ENCODE measurements at regions not wholly inside any gene's neighbourhood (a gene's known extent, or its start where the extent isn't known, plus 50 kb on each side); places are given as distances from the start of the nearest gene placed in this dataset.

DNA sequence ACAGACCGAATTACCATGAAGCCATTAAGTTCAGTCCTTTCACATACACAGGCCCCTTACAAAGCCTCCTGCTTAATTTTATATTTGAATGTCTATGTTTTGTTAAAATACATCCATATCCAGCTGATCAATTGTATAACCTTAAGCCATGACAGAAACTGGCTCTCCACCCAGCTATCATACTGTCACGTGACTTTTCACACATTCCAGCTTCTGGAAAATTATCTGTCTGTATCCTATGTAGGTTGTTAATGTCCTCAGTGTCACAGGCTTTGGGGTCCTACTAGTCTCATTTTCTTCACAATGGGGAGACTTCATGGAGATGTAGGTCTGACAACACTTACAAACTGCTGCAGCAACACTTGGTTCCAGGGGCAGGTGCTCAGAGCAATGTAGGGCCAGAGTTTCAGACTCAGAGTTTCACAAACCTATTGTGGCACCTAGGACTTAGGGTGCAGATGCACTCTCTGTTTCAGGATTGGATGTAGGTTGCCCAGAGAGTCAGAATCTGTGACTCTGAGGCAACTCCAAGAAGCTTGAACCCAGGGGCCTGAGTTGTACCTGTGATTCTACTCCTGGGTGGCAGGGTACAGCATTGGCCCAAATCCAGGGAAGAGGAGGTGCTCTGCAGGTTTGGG lies 69.6 kb upstream of the PCDH20 start:
- H3K27ac Mint-ChIP-seq = no peak overlapping the region
- ChIA-PET POLR2A (no interaction called here), CTCF (no interaction called here)
- no peak for DNase-seq (ENCODE audit: low spot score)
- H3K27me3 Mint-ChIP-seq (ENCODE audit: low read depth) = no peaks in the 10 kb centered on the region
- TF ChIP-seq NR1H2 (CRISPR knock-in tag; IDR thresholded peaks at IDR 0.05) (no peak), GRHL2 (CRISPR knock-in tag; IDR thresholded peaks at IDR 0.05; ENCODE audit: insufficient replicate concordance, severe bottlenecking) (no peak), CBFB (CRISPR knock-in tag; IDR thresholded peaks at IDR 0.05; ENCODE audit: low read depth) (no peak)
- TF ChIP-seq, protein P1, sequence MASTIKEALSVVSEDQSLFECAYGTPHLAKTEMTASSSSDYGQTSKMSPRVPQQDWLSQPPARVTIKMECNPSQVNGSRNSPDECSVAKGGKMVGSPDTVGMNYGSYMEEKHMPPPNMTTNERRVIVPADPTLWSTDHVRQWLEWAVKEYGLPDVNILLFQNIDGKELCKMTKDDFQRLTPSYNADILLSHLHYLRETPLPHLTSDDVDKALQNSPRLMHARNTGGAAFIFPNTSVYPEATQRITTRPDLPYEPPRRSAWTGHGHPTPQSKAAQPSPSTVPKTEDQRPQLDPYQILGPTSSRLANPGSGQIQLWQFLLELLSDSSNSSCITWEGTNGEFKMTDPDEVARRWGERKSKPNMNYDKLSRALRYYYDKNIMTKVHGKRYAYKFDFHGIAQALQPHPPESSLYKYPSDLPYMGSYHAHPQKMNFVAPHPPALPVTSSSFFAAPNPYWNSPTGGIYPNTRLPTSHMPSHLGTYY (CRISPR knock-in tag; IDR thresholded peaks at IDR 0.05) = no peak
- TF ChIP-seq, protein P2, sequence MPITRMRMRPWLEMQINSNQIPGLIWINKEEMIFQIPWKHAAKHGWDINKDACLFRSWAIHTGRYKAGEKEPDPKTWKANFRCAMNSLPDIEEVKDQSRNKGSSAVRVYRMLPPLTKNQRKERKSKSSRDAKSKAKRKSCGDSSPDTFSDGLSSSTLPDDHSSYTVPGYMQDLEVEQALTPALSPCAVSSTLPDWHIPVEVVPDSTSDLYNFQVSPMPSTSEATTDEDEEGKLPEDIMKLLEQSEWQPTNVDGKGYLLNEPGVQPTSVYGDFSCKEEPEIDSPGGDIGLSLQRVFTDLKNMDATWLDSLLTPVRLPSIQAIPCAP (CRISPR knock-in tag; IDR thresholded peaks at IDR 0.05) = no peak
- no peak overlapping the region for H3K4me3 Mint-ChIP-seq
- H3K4me1 Mint-ChIP-seq = no peaks in the 10 kb centered on the region
- no peaks in the 10 kb centered on the region for H3K36me3 Mint-ChIP-seq
- no peaks in the 10 kb centered on the region for H3K9me3 Mint-ChIP-seq
- ATAC-seq = no peak

DNA sequence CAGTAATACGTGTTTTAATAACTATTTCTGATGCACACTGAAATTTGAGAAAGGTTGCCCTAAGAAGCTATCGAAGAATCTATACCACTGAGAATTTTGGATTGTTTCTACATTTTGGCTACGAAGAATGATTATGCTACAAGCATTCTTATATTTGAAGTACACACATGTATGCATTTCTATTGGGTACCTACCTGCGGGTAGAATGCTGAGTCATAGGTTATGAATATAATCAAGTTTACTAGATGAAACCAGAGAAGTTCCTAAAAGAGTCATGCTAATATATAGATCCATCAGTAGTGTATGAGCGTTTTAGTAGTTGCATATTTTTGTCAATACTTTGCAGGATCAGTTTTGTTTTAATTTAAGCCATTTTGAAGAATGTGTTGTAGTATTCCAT lies 62.0 kb upstream of the PCDH20 start:
- CTCF ChIA-PET = no interaction called here
- DNase-seq (ENCODE audit: low spot score) (no peak), ATAC-seq (no peak)
- H3K27ac Mint-ChIP-seq = no peak overlapping the region
- H3K27me3 Mint-ChIP-seq (ENCODE audit: low read depth) = no peaks in the 10 kb centered on the region
- no peak overlapping the region for H3K4me3 Mint-ChIP-seq
- H3K4me1 Mint-ChIP-seq = no peaks in the 10 kb centered on the region
- H3K36me3 Mint-ChIP-seq = no peaks in the 10 kb centered on the region
- TF ChIP-seq, protein P3, sequence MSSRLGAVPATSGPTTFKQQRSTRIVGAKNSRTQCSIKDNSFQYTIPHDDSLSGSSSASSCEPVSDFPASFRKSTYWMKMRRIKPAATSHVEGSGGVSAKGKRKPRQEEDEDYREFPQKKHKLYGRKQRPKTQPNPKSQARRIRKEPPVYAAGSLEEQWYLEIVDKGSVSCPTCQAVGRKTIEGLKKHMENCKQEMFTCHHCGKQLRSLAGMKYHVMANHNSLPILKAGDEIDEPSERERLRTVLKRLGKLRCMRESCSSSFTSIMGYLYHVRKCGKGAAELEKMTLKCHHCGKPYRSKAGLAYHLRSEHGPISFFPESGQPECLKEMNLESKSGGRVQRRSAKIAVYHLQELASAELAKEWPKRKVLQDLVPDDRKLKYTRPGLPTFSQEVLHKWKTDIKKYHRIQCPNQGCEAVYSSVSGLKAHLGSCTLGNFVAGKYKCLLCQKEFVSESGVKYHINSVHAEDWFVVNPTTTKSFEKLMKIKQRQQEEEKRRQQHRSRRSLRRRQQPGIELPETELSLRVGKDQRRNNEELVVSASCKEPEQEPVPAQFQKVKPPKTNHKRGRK (CRISPR knock-in tag; IDR thresholded peaks at IDR 0.05; ENCODE audit: borderline replicate concordance) = no peak
- TF ChIP-seq ZNF138 (CRISPR knock-in tag; conservative IDR thresholded peaks at IDR 0.05) (no peak), KAT7 (CRISPR knock-in tag; IDR thresholded peaks at IDR 0.05; ENCODE audit: borderline replicate concordance) (no peak), GTF2I (CRISPR knock-in tag; conservative IDR thresholded peaks at IDR 0.05) (no peak)
- TF ChIP-seq, protein P1 (CRISPR knock-in tag; IDR thresholded peaks at IDR 0.05) = no peak
- TF ChIP-seq, protein P4, sequence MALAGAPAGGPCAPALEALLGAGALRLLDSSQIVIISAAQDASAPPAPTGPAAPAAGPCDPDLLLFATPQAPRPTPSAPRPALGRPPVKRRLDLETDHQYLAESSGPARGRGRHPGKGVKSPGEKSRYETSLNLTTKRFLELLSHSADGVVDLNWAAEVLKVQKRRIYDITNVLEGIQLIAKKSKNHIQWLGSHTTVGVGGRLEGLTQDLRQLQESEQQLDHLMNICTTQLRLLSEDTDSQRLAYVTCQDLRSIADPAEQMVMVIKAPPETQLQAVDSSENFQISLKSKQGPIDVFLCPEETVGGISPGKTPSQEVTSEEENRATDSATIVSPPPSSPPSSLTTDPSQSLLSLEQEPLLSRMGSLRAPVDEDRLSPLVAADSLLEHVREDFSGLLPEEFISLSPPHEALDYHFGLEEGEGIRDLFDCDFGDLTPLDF (CRISPR knock-in tag; IDR thresholded peaks at IDR 0.05) = no peak
- POLR2A ChIA-PET = no interaction called here
- no peaks in the 10 kb centered on the region for H3K9me3 Mint-ChIP-seq

DNA sequence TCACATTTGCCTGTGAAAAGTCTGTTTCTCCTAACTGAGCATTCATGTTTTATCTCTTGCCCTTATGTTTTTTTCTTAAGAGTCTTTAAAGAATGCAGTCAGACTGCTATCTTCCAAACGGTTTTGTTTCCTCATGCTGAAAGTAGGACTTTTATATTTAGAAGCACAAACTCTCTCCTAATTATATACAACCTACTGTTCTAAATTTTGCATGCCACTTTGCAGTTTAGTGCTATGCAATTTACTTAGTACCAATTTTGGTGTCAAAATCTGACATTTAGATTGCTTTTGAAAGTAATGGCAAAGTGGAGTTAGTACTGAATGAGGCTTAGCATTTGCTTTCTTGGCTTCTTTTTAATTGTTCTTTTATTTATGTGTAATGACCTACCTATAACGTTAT lies 55.1 kb upstream of the PCDH20 start:
- no peak overlapping the region for H3K4me3 Mint-ChIP-seq
- TF ChIP-seq ZNF416 (CRISPR knock-in tag; IDR thresholded peaks at IDR 0.05) = no peak
- no peak for TF ChIP-seq CREB1 (CRISPR knock-in tag; IDR thresholded peaks at IDR 0.05)
- no peak for TF ChIP-seq EMX1 (CRISPR knock-in tag; IDR thresholded peaks at IDR 0.05)
- TF ChIP-seq SOX15 (CRISPR knock-in tag; IDR thresholded peaks at IDR 0.05) = no peak
- TF ChIP-seq NR2C2 (CRISPR knock-in tag; IDR thresholded peaks at IDR 0.05) = no peak
- TF ChIP-seq SMAD4 (CRISPR knock-in tag; IDR thresholded peaks at IDR 0.05) = no peak
- TF ChIP-seq, protein P5, sequence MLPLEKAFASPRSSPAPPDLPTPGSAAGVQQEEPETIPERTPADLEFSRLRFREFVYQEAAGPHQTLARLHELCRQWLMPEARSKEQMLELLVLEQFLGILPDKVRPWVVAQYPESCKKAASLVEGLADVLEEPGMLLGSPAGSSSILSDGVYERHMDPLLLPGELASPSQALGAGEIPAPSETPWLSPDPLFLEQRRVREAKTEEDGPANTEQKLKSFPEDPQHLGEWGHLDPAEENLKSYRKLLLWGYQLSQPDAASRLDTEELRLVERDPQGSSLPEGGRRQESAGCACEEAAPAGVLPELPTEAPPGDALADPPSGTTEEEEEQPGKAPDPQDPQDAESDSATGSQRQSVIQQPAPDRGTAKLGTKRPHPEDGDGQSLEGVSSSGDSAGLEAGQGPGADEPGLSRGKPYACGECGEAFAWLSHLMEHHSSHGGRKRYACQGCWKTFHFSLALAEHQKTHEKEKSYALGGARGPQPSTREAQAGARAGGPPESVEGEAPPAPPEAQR (CRISPR knock-in tag; IDR thresholded peaks at IDR 0.05) = no peak
- TF ChIP-seq, protein P6, sequence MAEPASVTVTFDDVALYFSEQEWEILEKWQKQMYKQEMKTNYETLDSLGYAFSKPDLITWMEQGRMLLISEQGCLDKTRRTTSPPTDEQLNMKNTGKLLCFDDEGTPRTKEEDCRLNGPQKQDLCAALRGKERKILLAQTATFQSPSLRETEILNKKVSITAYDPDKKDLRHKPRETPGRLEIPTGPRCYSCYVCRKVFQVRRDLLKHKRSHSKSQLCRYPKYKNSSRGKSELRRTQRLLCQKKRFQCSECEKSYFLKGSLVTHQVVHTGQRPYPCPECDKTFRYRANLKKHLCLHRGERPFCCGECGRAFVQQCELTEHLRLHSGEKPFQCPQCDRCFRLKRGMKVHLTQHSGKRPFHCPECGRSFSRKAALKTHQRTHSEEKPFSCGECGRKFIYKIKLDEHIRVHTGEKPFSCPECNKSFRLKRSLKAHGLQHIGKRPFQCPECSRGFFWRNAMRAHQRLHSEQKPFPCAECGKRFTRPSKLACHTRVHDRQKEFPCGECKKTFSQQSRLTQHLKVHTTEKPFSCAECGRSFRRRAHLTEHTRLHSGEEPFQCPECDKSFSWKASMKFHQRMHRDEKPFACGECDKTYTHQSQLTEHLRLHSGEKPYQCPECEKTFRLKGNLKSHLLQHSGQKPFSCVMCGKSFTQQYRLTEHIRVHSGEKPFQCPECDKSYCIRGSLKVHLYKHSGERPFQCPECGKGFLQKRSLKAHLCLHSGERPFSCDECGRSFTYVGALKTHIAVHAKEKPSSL (CRISPR knock-in tag; conservative IDR thresholded peaks at IDR 0.05) = no peak
- TF ChIP-seq ZBTB21 (CRISPR knock-in tag; IDR thresholded peaks at IDR 0.05; ENCODE audit: borderline replicate concordance) = no peak
- H3K9me3 Mint-ChIP-seq = no peaks in the 10 kb centered on the region
- H3K4me1 Mint-ChIP-seq = no peaks in the 10 kb centered on the region
- ATAC-seq = no peak
- no peak for DNase-seq (ENCODE audit: low spot score)
- ChIA-PET CTCF (no interaction called here), POLR2A (no interaction called here)
- H3K27me3 Mint-ChIP-seq (ENCODE audit: low read depth) = no peaks in the 10 kb centered on the region
- no peaks in the 10 kb centered on the region for H3K36me3 Mint-ChIP-seq
- H3K27ac Mint-ChIP-seq = no peak overlapping the region
